ENCODE measurements at regions not wholly inside any gene's neighbourhood (a gene's known extent, or its start where the extent isn't known, plus 50 kb on each side); places are given as distances from the start of the nearest gene placed in this dataset.

GRCh38 chr1:147077523-147077922 is 94.7 kb downstream of the PRKAB2 start:
- no peaks in the 10 kb centered on the region for H3K79me2 ChIP-seq (ENCODE audit: low read length)
- H3K9me2 ChIP-seq (replicated peaks; ENCODE audit: insufficient read depth, low read length), result no peaks in the 10 kb centered on the region
- H3K27me3 ChIP-seq (replicated peaks; ENCODE audit: insufficient read depth, low read length), result peaks cover 15% of the 10 kb centered on the region; the same call in 1 of the 2 replicates
- no peak for TF ChIP-seq CTCF (IDR thresholded peaks at IDR 0.05; ENCODE audit: low read length)
- TF ChIP-seq EZH2phosphoT487 (IDR thresholded peaks at IDR 0.05; ENCODE audit: low read length), result no peak
- no peak for TF ChIP-seq EZH2 (optimal IDR thresholded peaks at IDR 0.05; ENCODE audit: low read depth, low read length)
- no peaks in the 10 kb centered on the region for H3F3A ChIP-seq (ENCODE audit: insufficient read depth, low read length)
- no peak overlapping the region for H2AFZ ChIP-seq (ENCODE audit: low read length)
- no peak overlapping the region for H3K9ac ChIP-seq (ENCODE audit: low read length)
- H3K4me2 ChIP-seq (ENCODE audit: low read depth, low read length), result no peak overlapping the region
- H3K27ac ChIP-seq (ENCODE audit: low read length), result no peak overlapping the region
- no peaks in the 10 kb centered on the region for H3K4me1 ChIP-seq (ENCODE audit: low read length)
- H3K4me3 ChIP-seq (ENCODE audit: low read length), result no peak overlapping the region
- H3K36me3 ChIP-seq (replicated peaks; ENCODE audit: insufficient read depth, low read length), result no peaks in the 10 kb centered on the region
- no peak for DNase-seq
- H3K9me3 ChIP-seq (replicated peaks; ENCODE audit: insufficient read depth, low read length), result no peaks in the 10 kb centered on the region
- no peaks in the 10 kb centered on the region for H4K20me1 ChIP-seq (ENCODE audit: insufficient read depth, low read length)

GRCh38 chr1:147077081-147077480 is 95.2 kb downstream of the PRKAB2 start:
- Histone ChIP-seq H3K4me2 (ENCODE audit: low read depth, low read length) (no peak overlapping the region), H3K36me3 (replicated peaks; ENCODE audit: insufficient read depth, low read length) (no peaks in the 10 kb centered on the region), H3K9me3 (replicated peaks; ENCODE audit: insufficient read depth, low read length) (no peaks in the 10 kb centered on the region), H3K27me3 (replicated peaks; ENCODE audit: insufficient read depth, low read length) (peaks cover 11% of the 10 kb centered on the region; the same call in 1 of the 2 replicates), H3F3A (ENCODE audit: insufficient read depth, low read length) (no peaks in the 10 kb centered on the region), H3K4me1 (ENCODE audit: low read length) (no peaks in the 10 kb centered on the region), H2AFZ (ENCODE audit: low read length) (no peak overlapping the region), H3K79me2 (ENCODE audit: low read length) (no peaks in the 10 kb centered on the region), H3K4me3 (ENCODE audit: low read length) (no peak overlapping the region), H3K27ac (ENCODE audit: low read length) (no peak overlapping the region), H3K9me2 (replicated peaks; ENCODE audit: insufficient read depth, low read length) (no peaks in the 10 kb centered on the region), H3K9ac (ENCODE audit: low read length) (no peak overlapping the region), H4K20me1 (ENCODE audit: insufficient read depth, low read length) (no peaks in the 10 kb centered on the region)
- DNase-seq, result no peak
- no peak for TF ChIP-seq EZH2 (optimal IDR thresholded peaks at IDR 0.05; ENCODE audit: low read depth, low read length)
- no peak for TF ChIP-seq EZH2phosphoT487 (IDR thresholded peaks at IDR 0.05; ENCODE audit: low read length)
- no peak for TF ChIP-seq CTCF (IDR thresholded peaks at IDR 0.05; ENCODE audit: low read length)

GRCh38 chr1:147076442-147076841 is 95.8 kb downstream of the PRKAB2 start:
- Histone ChIP-seq H3K9me3 (replicated peaks; ENCODE audit: insufficient read depth, low read length) (no peaks in the 10 kb centered on the region), H3K9ac (ENCODE audit: low read length) (no peak overlapping the region), H3K27ac (ENCODE audit: low read length) (no peak overlapping the region), H3K4me2 (ENCODE audit: low read depth, low read length) (no peak overlapping the region), H3F3A (ENCODE audit: insufficient read depth, low read length) (no peaks in the 10 kb centered on the region), H4K20me1 (ENCODE audit: insufficient read depth, low read length) (no peaks in the 10 kb centered on the region), H3K4me1 (ENCODE audit: low read length) (no peaks in the 10 kb centered on the region), H3K27me3 (replicated peaks; ENCODE audit: insufficient read depth, low read length) (peaks cover 9% of the 10 kb centered on the region; the same call in 1 of the 2 replicates), H3K36me3 (replicated peaks; ENCODE audit: insufficient read depth, low read length) (no peaks in the 10 kb centered on the region), H3K4me3 (ENCODE audit: low read length) (no peak overlapping the region), H3K9me2 (replicated peaks; ENCODE audit: insufficient read depth, low read length) (no peaks in the 10 kb centered on the region), H3K79me2 (ENCODE audit: low read length) (no peaks in the 10 kb centered on the region), H2AFZ (ENCODE audit: low read length) (no peak overlapping the region)
- DNase-seq, result no peak
- TF ChIP-seq CTCF (IDR thresholded peaks at IDR 0.05; ENCODE audit: low read length), result no peak
